Liver (tissue), 3 donors: ENCODE measurements at regions not wholly inside any gene's neighbourhood (a gene's known extent, or its start where the extent isn't known, plus 50 kb on each side); places are given as distances from the start of the nearest gene placed in this dataset.

Experiments used
- CTCF ChIP-seq: fragments of 150-350 bp; IDR thresholded peaks from 2 replicates; pipeline ENCODE4 v1.5.1; 2017; ENCODE audit warnings: improper control_type of control experiment, low read depth, low read length; ENCODE audit not compliant: missing input control
- JUND ChIP-seq, 2 donors: IDR thresholded peaks; 2 replicates each; pipeline ENCODE4 v1.6.1; 2016; ENCODE audit warnings: antibody characterized with exemption in 2 of 2
- SP1 ChIP-seq: IDR thresholded peaks from 2 replicates; pipeline ENCODE4 v1.6.1; 2018; ENCODE audit warnings: antibody characterized with exemption, mild to moderate bottlenecking
- donor health status: healthy.
- donor health status: healthy.

- no peak for TF ChIP-seq CTCF
- no peak for TF ChIP-seq SP1
- no peak for TF ChIP-seq JUND (IDR thresholded peaks at IDR 0.05)
Measured at GRCh38 chr3:147843331-147843730, 434.2 kb downstream of the ZIC1 start.
